DND-41 (cell line): ENCODE measurements at regions not wholly inside any gene's neighbourhood (a gene's known extent, or its start where the extent isn't known, plus 50 kb on each side); places are given as distances from the start of the nearest gene placed in this dataset.

ENCODE experiments used
- CTCF ChIP-seq: IDR thresholded peaks from 2 replicates; pipeline ENCODE4 v1.5.1; 2012; ENCODE audit warnings: borderline replicate concordance, low read length, moderate library complexity, mild to moderate bottlenecking; ENCODE audit not compliant: poor library complexity, severe bottlenecking; ENCODE audit errors: extremely low read depth
- EZH2 ChIP-seq: IDR thresholded peaks from 3 replicates; pipeline ENCODE4 v1.6.1; 2012; ENCODE audit warnings: borderline replicate concordance, low read depth, mild to moderate bottlenecking, moderate library complexity, low read length, inconsistent platforms; ENCODE audit not compliant: severe bottlenecking

- TF ChIP-seq CTCF (no peak), EZH2 (no peak)
Observed at GRCh38 chr9:75775166-75775565, 115.3 kb upstream of the PCSK5 start.
